Peyer's patch (tissue), 4 donors: ENCODE measurements at regions not wholly inside any gene's neighbourhood (a gene's known extent, or its start where the extent isn't known, plus 50 kb on each side); places are given as distances from the start of the nearest gene placed in this dataset.

Experiments
- DNase-seq, 3 donors: peaks; one replicate each; pipeline ENCODE4 v3.0.0-alpha.2; 2017 to 2019
- H3K27ac ChIP-seq, 4 donors: fragments of 200-600 bp; sonication (generic); one replicate each; pipeline ENCODE4 v1.5.1; 2016 to 2019
- H3K27me3 ChIP-seq, 2 donors: fragments of 200-600 bp; sonication (generic); one replicate each; pipeline ENCODE4 v1.5.1; 2019
- H3K36me3 ChIP-seq, 3 donors: fragments of 200-600 bp; sonication (generic); one replicate each; pipeline ENCODE4 v1.5.1; 2016 to 2019
- H3K4me1 ChIP-seq, 4 donors: fragments of 200-600 bp; sonication (generic); one replicate each; pipeline ENCODE4 v1.5.1; 2016 to 2019
- H3K4me3 ChIP-seq, 4 donors: fragments of 200-600 bp; sonication (generic); 1 replicate in 3 of 4; 2 replicates in 1 of 4; pipeline ENCODE4 v1.5.1; 2016 to 2019; ENCODE audit warnings: mild to moderate bottlenecking in 1 of 4
- H3K9me3 ChIP-seq, 4 donors: fragments of 200-600 bp; sonication (generic); one replicate each; pipeline ENCODE4 v1.5.1; 2016 to 2019; ENCODE audit warnings: mild to moderate bottlenecking in 1 of 4
- CTCF ChIP-seq, 6 experiments: fragments of 450-650 bp in 4 of 6; fragments of 200-600 bp in 2 of 6; sonication (generic) in 1 of 6; IDR thresholded peaks; one replicate each; pipeline ENCODE4 v1.5.1; 2017 to 2019; ENCODE audit warnings: antibody characterized with exemption in 6 of 6, mild to moderate bottlenecking in 3 of 6, moderate library complexity in 1 of 6
- POLR2A ChIP-seq, 2 donors: fragments of 450-650 bp; IDR thresholded peaks; one replicate each; pipeline ENCODE4 v1.5.1; 2017; ENCODE audit warnings: antibody characterized with exemption in 2 of 2, mild to moderate bottlenecking in 2 of 2, moderate library complexity in 2 of 2

- H3K4me1 ChIP-seq, result no peaks in the 10 kb centered on the region
- H3K4me3 ChIP-seq, result no peak overlapping the region
- H3K9me3 ChIP-seq, result no peaks in the 10 kb centered on the region
- no peaks in the 10 kb centered on the region for H3K27me3 ChIP-seq
- no peaks in the 10 kb centered on the region for H3K36me3 ChIP-seq
- no peak overlapping the region for H3K27ac ChIP-seq
- no peak for TF ChIP-seq POLR2A (IDR thresholded peaks at IDR 0.05)
- no peak for TF ChIP-seq CTCF (IDR thresholded peaks at IDR 0.05)
- DNase-seq, result no peak
Observed at GRCh38 chr13:61905054-61905453, 489.4 kb upstream of the PCDH20 start.

GRCh38 chr13:61901946-61902541, 486.4 kb upstream of the PCDH20 start:
- H3K36me3 ChIP-seq, result no peaks in the 10 kb centered on the region
- H3K4me1 ChIP-seq, result no peaks in the 10 kb centered on the region
- DNase-seq, result no peak
- no peak overlapping the region for H3K27ac ChIP-seq
- no peaks in the 10 kb centered on the region for H3K27me3 ChIP-seq
- no peaks in the 10 kb centered on the region for H3K9me3 ChIP-seq
- no peak overlapping the region for H3K4me3 ChIP-seq
- TF ChIP-seq POLR2A (IDR thresholded peaks at IDR 0.05), result no peak
- TF ChIP-seq CTCF (IDR thresholded peaks at IDR 0.05), result no peak

GRCh38 chr13:61900033-61900432, 484.4 kb upstream of the PCDH20 start:
- no peaks in the 10 kb centered on the region for H3K27me3 ChIP-seq
- TF ChIP-seq POLR2A (IDR thresholded peaks at IDR 0.05) (no peak), CTCF (IDR thresholded peaks at IDR 0.05) (no peak)
- no peaks in the 10 kb centered on the region for H3K4me1 ChIP-seq
- no peaks in the 10 kb centered on the region for H3K9me3 ChIP-seq
- H3K36me3 ChIP-seq, result no peaks in the 10 kb centered on the region
- DNase-seq, result no peak
- H3K27ac ChIP-seq, result no peak overlapping the region
- no peak overlapping the region for H3K4me3 ChIP-seq

- Histone ChIP-seq H3K9me3 (no peaks in the 10 kb centered on the region), H3K27ac (no peak overlapping the region), H3K36me3 (no peaks in the 10 kb centered on the region), H3K4me3 (no peak overlapping the region), H3K4me1 (no peaks in the 10 kb centered on the region), H3K27me3 (no peaks in the 10 kb centered on the region)
- no peak for TF ChIP-seq CTCF (IDR thresholded peaks at IDR 0.05)
- TF ChIP-seq POLR2A (IDR thresholded peaks at IDR 0.05), result no peak
- no peak for DNase-seq
Observed at GRCh38 chr13:61898207-61898606, 482.6 kb upstream of the PCDH20 start.

- H3K4me1 ChIP-seq, result no peaks in the 10 kb centered on the region
- no peak overlapping the region for H3K4me3 ChIP-seq
- H3K9me3 ChIP-seq, result no peaks in the 10 kb centered on the region
- no peaks in the 10 kb centered on the region for H3K36me3 ChIP-seq
- DNase-seq, result no peak
- no peak overlapping the region for H3K27ac ChIP-seq
- no peaks in the 10 kb centered on the region for H3K27me3 ChIP-seq
- no peak for TF ChIP-seq POLR2A (IDR thresholded peaks at IDR 0.05)
- TF ChIP-seq CTCF (IDR thresholded peaks at IDR 0.05), result no peak
Observed at GRCh38 chr13:61891401-61891800, 475.8 kb upstream of the PCDH20 start.

- Histone ChIP-seq H3K27me3 (no peaks in the 10 kb centered on the region), H3K27ac (no peak overlapping the region), H3K9me3 (no peaks in the 10 kb centered on the region), H3K4me1 (no peaks in the 10 kb centered on the region), H3K36me3 (no peaks in the 10 kb centered on the region), H3K4me3 (no peak overlapping the region)
- no peak for DNase-seq
- no peak for TF ChIP-seq POLR2A (IDR thresholded peaks at IDR 0.05)
Observed at GRCh38 chr13:61884830-61885229, 469.2 kb upstream of the PCDH20 start.
